Fibroblast of lung (primary cell): ENCODE measurements at regions not wholly inside any gene's neighbourhood (a gene's known extent, or its start where the extent isn't known, plus 50 kb on each side); places are given as distances from the start of the nearest gene placed in this dataset.

Experiments used
- EZH2 ChIP-seq: IDR thresholded peaks from 2 replicates; pipeline ENCODE4 v1.5.1; 2012; ENCODE audit warnings: low read length, control low read depth, mild to moderate bottlenecking; ENCODE audit errors: missing control alignments
- TF ChIP-seq, protein P1 (sequence below), 2 donors: IDR thresholded peaks in 1 of 2; conservative IDR thresholded peaks in 1 of 2; 1 replicate in 1 of 2; 2 replicates in 1 of 2; pipeline ENCODE4 v1.5.1; 2011 to 2012; ENCODE audit warnings: low read length in 2 of 2, control low read depth in 1 of 2, inconsistent platforms in 1 of 2, low read depth in 1 of 2, mild to moderate bottlenecking in 1 of 2

DNA sequence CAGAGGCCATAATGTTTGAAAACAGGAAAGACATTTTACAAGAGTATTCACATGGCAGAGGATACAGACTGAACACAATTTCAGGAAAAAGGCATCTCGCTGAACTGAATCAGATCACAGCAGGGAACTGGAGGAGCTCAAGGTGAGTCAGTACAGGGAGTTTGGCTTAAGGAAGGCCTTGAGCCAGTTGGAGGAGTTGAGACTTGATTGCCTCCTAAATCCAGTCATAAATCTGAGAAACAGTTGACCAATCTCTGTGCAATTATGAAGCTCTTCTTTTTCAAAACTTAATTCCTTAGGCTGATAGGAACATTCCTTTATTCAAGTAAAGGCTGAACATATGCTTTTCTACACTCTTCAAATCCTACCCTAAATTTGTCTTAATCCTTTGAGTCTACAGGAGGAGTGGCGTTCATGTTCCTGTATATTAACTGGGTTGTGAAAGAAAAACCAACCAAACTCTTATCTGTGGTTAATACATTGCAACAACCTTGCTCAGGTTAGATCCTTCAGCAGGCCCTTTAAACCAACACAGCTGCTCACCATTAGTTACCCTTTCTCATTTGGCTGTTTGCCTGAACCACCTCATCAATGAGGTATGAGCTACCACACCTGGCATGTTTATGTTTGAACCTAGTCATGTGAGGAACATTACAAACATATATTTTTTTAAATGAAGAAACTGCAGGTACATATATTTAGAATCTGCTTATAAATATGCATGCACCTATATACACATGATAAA, 404.1 kb upstream of the ATP11B start:
- TF ChIP-seq, protein P1, sequence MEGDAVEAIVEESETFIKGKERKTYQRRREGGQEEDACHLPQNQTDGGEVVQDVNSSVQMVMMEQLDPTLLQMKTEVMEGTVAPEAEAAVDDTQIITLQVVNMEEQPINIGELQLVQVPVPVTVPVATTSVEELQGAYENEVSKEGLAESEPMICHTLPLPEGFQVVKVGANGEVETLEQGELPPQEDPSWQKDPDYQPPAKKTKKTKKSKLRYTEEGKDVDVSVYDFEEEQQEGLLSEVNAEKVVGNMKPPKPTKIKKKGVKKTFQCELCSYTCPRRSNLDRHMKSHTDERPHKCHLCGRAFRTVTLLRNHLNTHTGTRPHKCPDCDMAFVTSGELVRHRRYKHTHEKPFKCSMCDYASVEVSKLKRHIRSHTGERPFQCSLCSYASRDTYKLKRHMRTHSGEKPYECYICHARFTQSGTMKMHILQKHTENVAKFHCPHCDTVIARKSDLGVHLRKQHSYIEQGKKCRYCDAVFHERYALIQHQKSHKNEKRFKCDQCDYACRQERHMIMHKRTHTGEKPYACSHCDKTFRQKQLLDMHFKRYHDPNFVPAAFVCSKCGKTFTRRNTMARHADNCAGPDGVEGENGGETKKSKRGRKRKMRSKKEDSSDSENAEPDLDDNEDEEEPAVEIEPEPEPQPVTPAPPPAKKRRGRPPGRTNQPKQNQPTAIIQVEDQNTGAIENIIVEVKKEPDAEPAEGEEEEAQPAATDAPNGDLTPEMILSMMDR (conservative IDR thresholded peaks at IDR 0.05 in 1 of 2, IDR thresholded peaks at IDR 0.05 in 1 of 2; ENCODE audit: low read depth in 1 of 2, low read length in 2 of 2) = no peak
- TF ChIP-seq EZH2 = no peak
